Fibroblast of upper back skin (primary cell): ENCODE measurements at regions not wholly inside any gene's neighbourhood (a gene's known extent, or its start where the extent isn't known, plus 50 kb on each side); places are given as distances from the start of the nearest gene placed in this dataset.
A peak's percentile ranks its signal among the peaks of the same experiment; 100 is the strongest.
"Not testable (repeated sequence)": the region's sequence is repeated elsewhere in the genome, so short reads cannot be mapped to it uniquely, and the experiment has no call there.

Experiments used
- DNase-seq: peaks from one replicate; pipeline ENCODE4 v3.0.0-alpha.2; 2013

- not testable (repeated sequence) for DNase-seq
Measured at GRCh38 chr6:134386482-134386881, 68.6 kb upstream of the SGK1 start.

GRCh38 chr6:134381959-134382358 is 64.0 kb upstream of the SGK1 start:
- no peak for DNase-seq

- no peak for DNase-seq
Measured at GRCh38 chr6:134379599-134379998, 61.7 kb upstream of the SGK1 start.

- DNase-seq = no peak
Measured at GRCh38 chr6:134379076-134379475, 61.2 kb upstream of the SGK1 start.

- DNase-seq = no peak
Measured at GRCh38 chr6:134378426-134378825, 60.5 kb upstream of the SGK1 start.

GRCh38 chr6:134376785-134377184 is 58.9 kb upstream of the SGK1 start:
- DNase-seq = no peak

- DNase-seq = no peak
Measured at GRCh38 chr6:134375220-134375580, 57.3 kb upstream of the SGK1 start.

GRCh38 chr6:134374491-134375219 is 56.7 kb upstream of the SGK1 start:
- peak; percentile 19 for DNase-seq

- DNase-seq = no peak
Measured at GRCh38 chr6:134373993-134374392, 56.1 kb upstream of the SGK1 start.

GRCh38 chr6:134373282-134373922 is 55.5 kb upstream of the SGK1 start:
- peak; percentile 77 for DNase-seq

- peak; percentile 31 for DNase-seq
Measured at GRCh38 chr6:134372603-134373281, 54.8 kb upstream of the SGK1 start.

- no peak for DNase-seq
Measured at GRCh38 chr6:134368670-134369069, 50.8 kb upstream of the SGK1 start.
